Mucosa of gallbladder (tissue), 1 donor: ENCODE measurements at regions not wholly inside any gene's neighbourhood (a gene's known extent, or its start where the extent isn't known, plus 50 kb on each side); places are given as distances from the start of the nearest gene placed in this dataset.

Experiments
- DNase-seq: peaks from one replicate; pipeline ENCODE4 v3.0.0-alpha.2; 2020; ENCODE audit warnings: low spot score
- donor health status: DM: no; HTN: no; CAD: no.

DNA sequence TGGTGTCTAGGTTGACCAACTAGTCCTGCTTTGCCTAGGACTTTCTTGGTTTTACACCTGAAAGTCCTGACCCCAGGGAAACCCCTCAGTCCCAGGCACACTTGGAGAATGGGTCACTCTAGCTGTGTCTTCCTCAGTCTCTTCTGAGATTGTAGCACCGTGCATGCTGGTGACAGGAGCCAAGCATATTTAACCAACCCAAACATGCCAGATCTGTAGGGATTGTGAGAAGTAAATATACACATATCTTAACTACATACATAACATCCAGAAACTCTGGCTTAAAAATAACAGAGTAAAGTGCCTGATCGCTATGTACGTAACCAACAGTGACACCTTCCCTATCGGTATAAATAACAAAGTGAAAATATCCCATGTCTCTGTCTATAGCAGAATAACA, 158.1 kb downstream of the HAPSTR1 start:
- no peak for DNase-seq

DNA sequence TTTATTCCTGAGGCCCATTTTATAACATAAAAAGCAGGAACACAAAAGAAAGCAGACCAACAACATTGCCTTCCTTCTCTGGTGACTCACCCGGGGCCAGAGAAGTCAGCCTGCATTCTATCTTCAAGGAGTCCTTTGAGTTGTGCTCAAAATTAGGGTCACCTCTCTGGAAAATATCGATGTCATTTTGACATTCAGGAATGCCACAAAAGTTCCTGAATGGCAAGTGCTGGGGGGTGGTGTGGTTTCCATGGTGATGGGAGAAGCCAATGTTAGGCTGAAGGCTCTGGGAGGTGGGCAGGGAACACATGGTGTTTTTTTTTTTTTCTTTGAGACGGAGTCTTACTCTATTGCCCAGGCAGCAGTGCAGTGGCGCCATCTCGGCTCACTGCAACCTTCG, 159.6 kb downstream of the HAPSTR1 start:
- DNase-seq = no peak

DNA sequence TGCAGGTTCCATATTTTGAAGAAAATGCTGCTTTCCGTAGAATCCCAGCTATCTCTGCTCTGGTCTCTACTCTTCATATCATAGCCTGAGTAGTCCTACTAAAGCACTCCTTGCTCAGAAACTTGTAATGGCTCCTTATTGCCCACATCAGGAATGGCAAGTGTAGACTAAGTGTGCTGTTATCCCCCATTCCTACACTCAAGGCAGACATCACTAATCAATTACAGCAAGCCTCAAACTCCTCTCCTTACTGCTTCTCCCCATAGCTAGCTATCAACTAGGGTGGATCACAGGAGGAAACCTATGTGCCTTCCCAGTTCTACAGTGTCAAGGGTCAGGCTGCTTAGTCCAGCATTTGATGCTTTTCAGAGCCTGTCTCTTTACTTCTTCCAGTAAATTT, 163.4 kb downstream of the HAPSTR1 start:
- no peak for DNase-seq

DNA sequence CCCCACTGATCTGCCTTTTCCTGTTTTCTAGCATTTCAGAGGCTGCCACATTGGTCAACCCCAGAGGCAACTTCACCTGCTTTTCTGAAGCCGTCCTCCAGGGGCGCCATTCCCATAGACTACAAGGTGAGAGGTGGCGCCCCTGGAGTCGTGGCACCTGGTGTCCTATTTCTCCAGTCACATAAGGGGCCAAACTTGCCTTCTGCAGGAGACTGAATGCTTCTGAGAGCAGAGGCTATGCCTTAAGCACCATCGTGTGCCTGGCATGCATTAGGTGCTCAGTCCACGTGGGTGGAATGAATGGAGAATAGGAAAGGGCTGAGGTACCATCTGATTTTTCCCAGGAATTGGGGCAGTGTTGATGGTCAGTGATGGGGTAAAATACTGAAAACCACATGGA, 164.8 kb downstream of the HAPSTR1 start:
- no peak for DNase-seq

DNA sequence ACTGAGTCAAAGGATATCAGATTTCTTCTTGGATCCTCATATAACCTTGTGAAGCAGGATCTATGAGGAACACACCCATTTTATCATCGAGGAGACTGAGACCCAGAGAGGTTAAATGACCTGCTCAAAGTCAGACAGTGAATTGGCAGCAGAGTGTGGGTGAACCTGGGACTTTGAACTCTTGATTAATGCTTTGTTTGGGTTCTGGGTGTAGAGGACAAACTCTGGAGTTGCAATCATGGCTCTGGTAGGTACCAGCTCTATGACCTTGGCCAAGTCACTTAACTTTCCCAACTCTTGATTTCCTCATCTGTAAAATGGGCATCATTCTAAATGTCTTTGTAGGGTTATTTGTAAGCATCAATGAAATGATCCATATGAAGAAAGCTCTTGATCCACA, 166.4 kb downstream of the HAPSTR1 start:
- DNase-seq = no peak

DNA sequence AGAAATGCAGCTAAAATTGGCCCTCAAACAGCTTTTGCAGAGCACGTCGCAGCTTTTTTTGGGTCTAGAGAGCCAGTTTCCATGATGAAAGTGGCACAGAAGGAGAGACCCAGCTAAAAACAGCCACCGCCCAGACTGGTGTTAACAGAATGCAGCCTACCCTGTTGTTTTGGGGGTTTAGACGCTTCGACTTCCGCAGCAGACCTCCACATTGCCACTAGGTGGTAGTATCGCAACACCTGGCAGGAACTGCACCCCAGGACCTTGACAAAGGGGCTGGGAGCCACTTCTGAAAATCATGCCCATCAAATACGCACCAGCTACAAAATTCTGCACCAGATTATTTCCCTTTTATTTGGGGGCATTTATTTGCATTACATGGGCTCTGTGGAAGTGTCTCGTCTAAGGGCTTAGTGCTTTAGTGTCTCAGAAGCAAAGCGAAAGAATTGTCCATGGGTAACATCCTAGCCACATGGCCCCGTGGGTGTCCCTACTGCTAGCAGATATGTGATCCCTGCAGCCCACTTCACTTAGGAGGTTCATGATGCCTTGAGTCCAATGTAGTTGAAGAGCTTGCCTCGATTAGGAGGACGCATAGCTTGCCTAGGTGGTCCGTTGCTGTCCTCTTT, 167.1 kb downstream of the HAPSTR1 start:
- DNase-seq = no peak

DNA sequence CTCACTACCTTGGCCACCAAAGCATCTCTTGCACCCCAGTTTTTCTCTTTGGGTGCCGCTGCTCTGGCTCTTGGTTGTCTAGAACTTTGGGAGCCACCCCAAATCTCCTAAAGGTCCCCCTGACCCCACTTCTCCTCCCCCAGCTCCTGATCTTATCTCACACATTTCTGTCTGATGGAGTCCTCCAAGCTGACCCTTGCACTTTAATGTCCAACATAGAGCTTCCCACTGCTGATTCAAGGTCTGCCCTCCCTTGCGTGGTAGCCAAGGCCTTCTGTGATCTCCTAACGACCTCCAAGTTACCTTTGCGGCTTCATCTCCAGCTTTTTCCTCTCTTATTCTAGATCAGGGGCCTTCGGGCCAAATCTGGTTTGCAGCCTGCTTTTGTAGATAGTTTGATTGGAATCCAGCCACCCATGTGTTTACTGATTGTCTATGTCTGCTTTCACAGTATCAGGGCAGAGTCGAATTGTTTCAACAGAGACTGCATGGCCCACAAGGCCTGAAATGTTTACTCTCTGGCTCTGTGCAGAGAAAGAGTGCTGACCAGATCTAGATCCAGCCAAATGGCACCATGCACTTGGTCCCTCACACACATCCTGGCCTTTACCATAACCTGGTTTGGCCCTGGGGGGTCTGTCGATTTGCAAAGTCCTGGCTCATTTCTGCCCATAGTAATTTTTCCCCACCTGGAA, 168.6 kb downstream of the HAPSTR1 start:
- DNase-seq = no peak

DNA sequence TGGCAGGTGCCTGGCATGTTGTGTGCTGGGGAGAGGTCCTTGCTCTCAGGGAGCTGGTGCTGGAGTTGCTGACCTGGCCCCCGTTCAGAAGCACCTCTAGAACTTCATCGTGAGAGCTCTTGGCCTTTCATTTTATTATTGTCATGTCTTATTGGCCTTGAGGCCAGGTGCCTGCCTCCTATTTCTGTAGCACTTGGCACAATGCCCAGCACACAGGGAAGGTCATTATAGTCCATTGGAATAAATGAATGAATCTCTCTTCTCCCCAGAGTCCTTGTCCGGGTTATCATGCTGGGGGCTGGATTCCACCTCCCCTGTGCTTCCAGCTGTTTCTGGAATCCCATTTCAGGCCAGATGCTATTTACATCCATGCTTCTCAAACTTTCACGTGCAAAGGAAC, 169.2 kb downstream of the HAPSTR1 start:
- DNase-seq = no peak

DNA sequence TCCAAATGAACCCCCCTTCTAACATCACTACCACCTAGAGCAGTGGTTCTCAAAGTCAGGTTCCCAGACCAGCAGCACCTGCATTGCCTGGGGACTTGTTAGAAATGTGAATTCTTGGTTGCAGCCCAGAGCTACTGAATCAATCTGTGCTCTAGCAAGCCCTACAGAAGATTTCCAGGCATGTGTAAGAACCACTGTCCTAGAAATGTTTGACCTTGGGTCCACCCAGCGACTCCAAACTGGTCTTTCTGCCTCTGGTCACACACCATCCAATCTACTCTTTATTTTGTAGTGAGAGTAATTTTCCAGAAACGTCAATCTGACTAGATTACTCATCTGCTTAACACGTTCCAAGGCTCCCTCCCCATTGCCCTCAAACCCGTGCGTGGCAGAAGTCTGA, 169.9 kb downstream of the HAPSTR1 start:
- DNase-seq = no peak

DNA sequence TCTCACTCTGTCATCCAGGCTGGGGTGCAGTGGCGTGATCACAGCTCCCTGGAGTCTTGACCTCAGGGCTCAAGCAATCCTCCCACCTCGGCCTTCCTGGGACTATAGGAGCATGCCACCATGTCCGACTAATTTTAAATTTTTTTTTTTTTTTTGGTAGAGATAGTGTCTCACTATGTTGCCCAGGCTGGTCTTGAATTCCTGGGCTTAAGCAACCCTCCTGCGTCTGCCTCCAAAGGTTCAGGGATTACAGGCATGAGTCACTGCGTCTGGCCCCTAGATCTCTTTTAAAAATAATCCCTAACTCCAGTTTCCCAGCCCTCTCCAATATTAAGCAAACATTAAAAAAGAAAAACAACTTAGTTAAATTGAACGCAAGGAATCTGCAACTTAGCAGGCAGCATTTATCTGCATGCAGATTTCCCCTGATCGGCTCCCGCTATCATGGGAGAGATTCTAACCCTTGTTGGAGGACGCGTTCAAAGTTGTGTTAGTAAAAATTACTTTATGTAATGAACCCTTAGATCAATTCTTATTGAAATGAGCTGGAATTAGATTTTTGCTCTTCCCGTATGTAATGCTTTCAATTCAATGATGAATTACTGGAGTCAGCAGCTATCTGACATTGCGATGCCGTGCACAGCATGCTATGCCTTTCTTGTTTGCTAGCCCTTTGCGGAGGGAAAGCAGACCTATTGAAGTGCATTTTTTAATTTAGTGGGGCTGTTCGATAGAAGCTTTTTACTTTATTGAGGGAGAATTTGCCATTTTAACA, 171.7 kb downstream of the HAPSTR1 start:
- DNase-seq = no peak

DNA sequence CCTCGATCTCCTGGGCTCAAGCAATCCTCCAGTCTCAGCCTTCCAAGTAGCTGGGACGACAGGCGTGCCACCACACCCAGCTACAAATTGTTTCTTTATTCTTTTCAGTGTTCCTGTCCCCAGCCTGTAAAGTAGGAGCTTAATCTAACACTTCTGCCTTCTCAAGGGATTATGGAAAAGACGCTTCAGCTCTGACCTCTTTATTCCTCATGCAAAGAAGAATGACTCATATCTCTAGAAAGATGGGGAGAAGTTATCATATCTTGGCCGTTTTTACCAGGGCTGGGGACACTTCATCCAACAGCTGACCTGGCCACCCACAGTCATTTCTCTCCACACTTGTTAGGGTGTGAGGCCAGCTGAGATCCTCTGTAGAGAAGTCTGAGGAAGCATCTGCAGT, 172.6 kb downstream of the HAPSTR1 start:
- no peak for DNase-seq

DNA sequence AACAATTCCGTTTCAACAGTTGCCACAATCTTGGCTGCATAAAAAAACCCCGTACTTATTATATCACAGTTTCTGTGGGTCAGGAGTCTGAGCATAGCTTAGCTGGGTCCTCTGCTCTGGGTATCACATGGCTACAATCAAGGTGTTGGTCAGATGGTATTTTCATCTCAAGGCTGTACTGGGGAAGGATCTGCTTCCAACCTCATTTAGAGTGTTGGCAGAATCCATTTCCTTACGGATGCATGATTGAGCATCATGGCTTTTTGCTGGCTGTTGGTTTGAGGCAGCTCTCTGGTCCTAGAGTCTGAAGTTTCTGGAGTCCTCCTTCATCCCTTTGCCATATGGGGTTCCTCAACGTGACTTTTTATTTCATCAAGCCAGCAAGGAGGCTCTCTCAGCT, 177.0 kb downstream of the HAPSTR1 start:
- DNase-seq = no peak

DNA sequence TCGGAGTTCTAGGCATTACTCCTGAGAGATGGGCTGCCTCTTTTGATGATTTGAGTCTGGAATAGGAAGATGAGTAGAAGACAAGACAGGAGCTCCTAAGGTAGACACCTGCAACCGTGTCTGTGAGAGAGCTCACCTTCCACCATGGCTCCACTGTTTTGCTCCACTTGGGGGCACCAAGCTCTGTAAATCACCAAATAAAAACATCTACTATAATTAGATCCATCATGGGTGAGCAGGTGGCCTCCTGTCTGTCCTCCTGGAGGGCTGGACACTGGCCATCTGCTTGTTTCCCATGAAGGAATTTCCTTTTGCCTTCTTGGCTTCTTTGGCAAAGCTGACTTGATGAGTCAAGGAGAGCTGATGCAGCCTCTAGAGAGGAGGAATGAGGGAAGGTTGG, 179.0 kb downstream of the HAPSTR1 start:
- no peak for DNase-seq

DNA sequence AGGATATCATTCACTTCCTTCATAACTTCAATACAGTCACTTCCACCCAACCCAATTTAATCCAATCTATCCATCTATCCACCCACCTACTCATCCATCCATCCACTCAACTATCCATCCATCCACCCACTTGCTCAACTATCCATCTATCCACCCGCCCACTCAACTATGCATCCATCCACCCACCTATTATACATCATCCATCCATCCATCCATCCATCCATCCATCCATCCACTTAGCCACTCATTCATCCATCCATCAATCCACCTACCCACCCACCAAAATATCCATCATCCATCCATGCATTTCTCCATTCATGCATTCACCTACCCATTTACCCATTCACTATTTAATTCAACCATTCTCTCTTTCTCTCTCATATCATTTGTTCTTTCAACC, 179.5 kb downstream of the HAPSTR1 start:
- no peak for DNase-seq

DNA sequence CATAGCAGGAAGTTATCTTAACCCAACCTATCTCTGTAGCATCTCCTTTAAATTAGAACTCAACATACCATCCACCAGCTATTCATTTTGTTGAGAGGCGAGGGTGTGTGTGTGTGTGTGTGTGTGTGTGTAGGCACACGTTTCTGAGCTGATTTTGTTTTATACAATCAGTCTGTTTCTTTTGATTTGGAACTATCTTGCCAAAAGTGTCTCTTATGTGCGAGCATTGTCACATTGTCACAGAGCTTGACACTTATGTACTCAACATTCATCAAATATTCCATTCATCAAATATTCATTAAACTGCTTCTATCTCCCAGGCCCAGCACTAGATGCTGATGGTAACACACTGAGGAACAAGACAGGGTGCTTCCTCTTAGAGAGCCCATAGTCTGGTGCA, 180.4 kb downstream of the HAPSTR1 start:
- no peak for DNase-seq

DNA sequence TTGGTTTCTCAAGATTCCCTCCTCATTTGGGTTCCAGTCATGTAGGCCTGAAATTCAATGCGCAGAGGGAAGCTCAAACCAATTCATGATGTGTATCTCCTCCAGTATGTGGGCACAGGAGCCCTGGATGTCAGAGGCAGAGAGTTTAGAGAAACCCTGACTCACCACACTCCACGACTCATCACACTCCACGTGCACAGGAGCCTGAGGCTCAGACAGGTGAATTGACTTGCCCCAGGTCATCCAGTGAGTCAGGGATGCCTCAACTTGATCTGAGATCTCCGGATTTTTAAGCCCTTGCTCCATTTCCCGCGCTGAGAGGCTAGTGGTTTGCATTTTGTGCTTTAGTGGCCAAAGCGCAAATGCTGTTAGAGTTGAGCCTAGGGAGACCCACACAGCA, 183.9 kb downstream of the HAPSTR1 start:
- DNase-seq = no peak

DNA sequence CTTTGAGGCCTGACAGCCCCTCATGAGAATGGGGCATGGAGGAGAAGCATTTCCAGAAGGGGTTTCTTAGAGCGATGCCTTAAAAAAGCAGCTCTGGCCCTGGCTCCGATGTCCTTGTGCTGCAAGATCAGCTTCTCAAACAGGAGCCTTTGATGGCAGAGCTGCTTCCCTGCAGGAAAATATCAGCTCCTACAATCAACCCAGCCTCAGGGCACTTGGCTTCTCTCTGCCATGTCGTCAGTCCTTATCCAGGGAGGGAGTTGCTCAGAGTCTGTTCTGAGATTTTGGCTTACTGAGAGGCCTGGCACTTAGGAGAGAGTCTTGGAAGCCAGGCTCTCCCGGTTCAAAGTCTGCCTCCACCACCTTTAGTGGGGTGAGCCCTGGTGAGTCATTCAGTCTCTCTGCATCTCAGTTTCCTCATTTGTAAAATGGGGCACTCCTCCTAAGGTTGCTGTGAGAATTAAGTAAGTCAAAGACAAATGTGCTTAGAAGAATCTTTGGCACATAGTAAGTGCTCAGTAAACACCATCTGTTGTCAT, 184.4 kb downstream of the HAPSTR1 start:
- no peak for DNase-seq

DNA sequence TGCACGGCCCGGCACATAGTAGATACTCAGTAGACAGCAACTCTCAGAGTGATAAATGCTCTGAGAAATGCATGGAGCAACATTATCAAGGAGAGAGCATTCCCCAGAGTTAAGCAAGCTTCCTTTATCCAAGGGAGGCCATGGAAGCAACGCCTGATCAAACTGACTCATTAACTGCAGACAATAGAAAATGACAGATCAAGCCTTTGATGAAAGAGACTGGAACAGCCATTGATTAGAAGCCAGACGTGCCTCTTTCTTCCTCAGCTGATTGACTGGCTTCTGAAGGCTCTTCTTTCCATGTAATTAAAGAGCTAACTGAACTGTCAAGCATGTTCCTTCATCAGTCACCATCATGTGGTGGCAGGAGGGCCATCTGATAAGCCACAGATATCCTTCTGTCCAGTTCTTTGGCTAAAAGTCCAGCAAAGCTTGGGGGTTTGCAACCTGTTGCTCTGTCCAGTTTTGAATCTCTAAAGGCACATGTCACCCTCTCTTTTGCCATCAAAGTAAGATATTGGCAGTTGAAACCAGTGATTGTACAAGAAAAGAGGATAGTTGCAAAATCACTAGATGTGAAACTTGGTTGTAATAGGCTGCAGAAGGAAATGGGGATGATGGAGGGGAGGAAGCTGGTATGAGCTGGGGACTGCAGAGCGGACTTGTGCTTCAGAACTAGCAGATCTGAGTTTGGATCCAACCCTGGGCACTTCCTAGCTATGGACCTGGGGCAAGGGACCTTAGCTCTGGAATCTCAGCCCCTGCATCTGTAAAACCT, 188.0 kb downstream of the HAPSTR1 start:
- DNase-seq = no peak

DNA sequence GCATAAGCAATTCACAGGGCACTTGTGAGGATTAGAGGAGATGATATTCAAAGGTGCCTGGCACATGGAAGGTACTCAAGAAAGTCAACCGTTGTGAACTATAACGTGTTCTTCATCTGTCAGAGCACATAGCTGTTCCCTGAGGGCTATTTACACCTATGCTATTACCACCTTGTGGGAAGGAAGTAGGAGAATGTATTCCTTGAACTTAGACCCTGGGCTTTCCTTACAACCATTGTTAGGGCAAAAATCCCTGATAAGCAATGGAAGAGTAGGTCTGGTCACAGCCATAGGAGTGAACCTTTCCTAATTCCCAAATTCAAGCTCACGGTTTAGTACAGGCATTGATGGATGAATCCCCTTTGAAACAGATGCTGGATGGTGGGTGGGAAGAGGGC, 188.6 kb downstream of the HAPSTR1 start:
- no peak for DNase-seq

DNA sequence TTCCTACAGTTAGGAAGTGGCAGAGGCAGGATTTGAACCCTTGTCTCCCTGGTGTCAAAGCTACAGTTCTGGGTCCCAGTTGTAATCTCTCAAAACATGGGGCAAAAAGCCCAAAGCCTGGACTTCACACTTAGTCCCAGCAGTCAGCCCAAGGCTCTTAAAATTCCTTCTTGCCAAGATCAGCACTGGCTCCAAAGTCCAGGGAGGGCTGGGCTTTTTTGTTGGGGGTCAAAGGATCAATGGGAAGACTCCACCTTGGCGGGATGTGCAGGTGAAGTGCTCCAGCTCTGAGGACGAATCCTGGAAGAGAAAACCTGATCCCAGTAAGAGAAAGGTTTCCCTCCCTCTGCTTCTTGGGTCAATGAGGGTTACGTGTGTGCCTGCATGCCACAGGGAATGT, 195.5 kb downstream of the HAPSTR1 start:
- peak; percentile 20 for DNase-seq

DNA sequence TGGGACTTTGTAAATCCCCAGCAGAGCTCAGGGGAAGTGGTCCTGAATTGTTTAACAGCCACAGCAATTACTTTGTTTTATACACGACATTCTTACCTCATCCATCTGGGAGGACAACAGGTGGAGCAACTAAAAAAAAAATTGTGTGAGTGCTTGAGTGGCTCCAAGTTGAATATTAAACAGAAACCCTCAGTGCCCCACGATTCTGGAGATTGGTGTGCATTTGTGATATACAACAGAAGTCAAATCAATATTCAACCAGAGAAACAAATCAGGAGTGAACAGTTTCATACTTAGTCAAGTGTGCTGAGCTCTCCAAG, 204.8 kb downstream of the HAPSTR1 start:
- no peak for DNase-seq

DNA sequence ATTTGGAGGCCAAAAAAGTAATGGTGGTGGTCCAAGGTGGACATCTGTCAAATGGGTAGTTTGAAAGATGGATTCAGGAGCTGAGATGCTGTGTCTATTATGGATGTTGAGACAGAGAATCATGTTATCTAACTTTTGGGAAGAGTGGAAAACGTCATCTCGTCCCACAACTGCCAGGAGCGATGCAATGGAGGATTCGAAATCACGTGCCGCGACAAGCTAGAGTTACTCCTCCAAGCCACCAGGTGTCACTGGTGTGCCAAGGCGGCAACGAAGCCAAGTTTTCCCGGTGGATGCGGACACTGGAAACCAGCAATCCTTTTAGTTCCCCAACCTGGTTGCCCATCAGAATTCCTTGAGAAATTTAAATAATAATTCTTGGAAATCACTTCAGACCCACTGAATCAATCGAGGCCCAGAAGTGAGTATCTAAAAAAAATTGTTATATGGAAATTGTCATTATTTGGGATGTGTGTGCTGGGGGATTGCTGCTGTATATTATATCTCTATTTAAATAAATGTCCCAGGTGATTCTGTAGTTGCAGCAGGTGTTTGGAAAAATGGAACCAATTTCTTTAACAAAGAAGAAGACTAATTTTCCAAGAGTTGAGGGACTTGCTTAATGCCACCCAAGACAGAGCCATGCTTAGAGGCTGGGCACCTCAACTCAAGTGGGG, 206.1 kb downstream of the HAPSTR1 start:
- no peak for DNase-seq
